ENCODE measurements at regions not wholly inside any gene's neighbourhood (a gene's known extent, or its start where the extent isn't known, plus 50 kb on each side); places are given as distances from the start of the nearest gene placed in this dataset.
"Not testable (repeated sequence)": the region's sequence is repeated elsewhere in the genome, so short reads cannot be mapped to it uniquely, and the experiment has no call there.

DNA sequence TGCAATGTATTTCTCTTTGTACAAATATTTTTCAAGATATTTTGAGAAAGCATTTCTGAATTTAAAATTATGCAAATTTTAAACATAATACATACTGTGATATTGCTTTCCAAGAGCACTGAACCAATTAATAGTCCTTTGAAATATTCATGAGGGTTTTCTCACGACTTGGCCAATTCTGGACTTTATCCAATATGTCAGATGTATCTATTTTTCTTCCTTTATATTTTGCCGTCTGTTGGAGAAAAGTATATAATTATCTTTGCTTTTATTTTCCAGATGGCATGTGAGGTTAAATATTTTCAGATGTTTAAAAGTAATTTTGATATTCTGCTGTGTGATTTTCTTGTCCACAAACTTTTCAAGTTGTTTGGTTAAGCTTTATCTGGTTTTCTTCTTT lies 378.9 kb downstream of the SLCO4C1 start:
- DNase-seq, result no peak

DNA sequence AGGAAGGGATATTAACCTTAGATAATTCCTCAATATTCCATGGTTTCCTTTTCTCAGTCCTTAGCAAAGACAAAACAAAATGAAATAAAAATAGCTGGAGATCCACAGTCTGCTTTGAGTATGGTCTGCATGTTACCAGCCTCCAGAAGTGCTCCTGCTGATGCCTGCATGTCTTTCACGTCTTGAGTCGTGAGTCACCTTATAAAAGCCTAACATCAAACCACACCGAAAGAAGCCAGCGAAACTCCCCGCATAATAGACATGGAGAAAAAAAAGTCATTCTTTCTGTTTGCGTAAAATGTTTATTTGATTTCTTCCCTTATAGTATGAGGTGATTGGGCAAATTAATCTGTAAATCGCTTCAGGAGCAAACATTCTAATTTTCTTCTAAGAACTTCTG lies 380.5 kb downstream of the SLCO4C1 start:
- no peak for DNase-seq

DNA sequence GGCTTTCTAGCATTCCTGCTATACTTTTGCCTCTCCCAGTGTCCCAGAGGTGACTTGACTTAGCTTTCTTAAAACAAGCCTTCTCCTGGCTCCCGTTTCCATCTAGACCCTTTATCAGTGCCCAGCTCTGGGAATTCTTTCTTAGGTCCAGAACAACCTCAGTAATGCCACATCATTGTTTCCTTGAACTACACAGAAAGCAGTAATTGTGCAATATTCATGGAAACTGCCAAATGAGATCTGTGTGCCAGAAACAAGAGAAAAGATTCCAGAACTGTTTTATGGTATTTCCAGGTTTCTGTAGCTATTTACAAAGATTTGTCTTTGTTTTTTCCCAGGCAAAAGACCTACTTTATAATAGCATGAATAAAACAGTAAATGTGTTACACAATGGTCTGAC lies 391.3 kb downstream of the SLCO4C1 start:
- no peak for DNase-seq

DNA sequence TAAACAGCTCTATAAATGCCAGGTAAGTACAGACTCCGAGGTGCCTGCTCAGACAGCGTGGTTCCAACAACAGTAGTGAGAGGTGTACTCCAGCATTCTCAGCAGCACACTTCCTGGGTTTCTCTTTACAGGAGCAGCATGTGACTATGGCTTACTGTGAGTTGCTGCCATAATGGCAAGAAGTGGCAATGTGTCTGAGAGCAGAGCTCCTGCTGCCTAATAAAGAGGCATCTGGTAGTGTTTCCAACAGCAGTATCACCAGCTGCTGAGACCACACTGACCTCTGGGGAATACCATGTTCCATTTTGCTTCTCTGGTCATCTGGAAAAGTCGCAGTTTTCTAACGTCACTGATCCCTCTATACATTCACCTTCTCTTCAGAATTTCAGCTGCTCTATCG lies 398.2 kb downstream of the SLCO4C1 start:
- no peak for DNase-seq

DNA sequence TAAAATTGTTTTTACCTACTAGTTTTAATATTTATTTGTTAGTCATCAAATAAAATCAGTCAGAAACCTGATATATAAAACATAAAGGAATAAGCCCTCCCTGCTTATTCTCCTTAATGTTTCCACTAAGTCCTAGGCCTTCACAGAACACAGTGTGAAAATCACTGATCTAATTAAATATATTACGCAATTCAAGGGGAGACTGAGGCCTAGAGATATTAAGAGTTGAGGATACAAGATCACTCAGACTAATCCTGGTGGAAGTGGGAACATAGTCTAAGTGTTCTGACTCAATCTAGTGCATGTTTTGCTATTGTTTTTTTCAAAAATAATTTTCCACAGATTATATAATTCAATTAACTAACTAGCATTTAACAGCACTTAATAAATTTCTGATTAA lies 401.1 kb downstream of the SLCO4C1 start:
- DNase-seq, result no peak

DNA sequence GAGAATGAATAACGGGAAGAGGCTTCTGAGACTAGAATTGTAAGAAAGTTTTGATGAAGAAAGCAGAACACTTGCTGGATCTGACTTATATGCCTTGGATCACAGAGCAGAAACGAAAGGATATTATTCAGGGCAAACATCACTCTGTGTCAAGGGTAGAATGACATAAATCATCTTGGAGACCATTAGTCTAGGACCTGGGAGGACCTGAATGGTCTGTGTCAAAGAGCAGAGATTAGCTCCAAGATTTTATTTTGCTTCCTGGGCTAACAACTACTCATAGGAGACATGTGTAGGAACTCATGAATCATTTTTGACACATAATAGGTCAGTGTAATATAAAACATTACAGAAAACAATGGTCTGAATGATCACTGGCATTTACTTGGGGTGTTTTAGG lies 417.9 kb downstream of the SLCO4C1 start:
- no peak for DNase-seq

DNA sequence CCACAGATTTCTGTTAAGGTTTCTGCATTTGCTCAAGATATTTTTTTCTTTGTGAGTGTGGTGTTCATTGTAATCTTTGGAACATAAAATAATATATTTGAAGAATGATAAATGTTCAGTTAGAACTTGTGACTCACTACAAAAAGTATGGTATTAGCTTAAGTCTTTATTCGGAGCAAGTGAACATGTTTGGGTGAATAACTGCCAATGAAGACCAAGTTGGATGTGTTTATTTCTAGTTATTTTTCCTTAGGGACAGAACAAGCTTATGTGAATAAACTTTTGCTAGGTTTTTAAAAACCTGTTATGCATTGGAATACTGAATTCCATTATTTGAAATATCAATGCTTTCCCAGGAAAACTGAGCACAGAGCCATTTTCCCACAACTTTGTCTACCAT lies 418.6 kb downstream of the SLCO4C1 start:
- no peak for DNase-seq

DNA sequence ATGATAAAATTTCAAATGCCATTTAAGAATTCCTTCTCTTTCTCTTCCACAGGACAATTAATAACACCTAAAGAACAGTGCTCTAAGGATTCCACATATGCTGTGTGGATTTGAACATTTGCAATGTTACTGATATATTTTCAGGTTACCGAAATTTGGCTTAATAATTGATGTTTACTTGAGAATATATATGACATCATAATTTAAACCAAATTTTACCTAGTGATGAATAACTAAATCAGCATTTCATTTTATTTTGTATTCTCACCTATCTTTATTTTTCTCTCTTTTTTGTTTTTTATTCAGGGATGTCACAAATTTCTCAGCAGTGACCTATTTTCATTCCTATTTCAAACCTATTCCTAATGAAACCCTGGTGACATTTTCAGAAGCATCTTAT lies 429.6 kb downstream of the SLCO4C1 start:
- no peak for DNase-seq

DNA sequence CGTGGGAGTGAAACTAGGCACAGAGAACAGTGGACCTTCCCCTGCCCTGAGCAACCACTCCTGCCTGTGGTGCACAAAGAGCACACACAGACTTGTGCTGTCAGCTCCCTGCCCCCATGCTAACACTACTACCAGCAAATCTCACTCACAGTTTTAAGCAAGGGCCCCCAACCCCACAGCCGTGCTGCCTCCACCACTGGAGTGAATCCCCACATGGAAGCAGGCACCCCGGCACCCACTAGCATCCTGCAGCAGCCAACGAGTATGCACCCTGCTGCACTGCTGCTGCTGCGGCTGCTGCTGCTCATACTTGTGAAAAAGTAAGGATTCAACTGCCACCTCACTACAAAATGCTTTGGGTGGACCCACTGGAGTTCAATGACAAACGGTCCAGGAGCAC lies 435.5 kb downstream of the SLCO4C1 start:
- DNase-seq, result no peak

DNA sequence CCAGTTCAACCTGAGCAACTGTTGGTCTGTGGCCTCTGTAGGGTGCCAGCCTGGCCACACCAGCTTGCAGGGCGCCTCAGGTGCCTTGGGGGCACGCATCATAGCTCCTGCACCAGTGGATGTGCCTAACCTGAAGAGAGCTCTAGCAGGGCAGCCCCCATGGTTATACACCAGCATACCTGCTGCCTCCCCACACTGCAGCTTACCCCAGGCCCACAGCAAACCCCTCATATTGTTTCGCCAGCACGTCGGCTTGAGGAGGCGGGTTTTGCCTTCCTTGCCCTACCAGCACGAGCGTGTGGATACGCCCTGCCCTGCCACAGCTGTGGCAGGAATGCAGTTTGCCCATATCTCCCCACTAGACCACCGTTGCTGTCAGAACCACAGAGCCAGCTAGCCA lies 435.9 kb downstream of the SLCO4C1 start:
- no peak for DNase-seq

DNA sequence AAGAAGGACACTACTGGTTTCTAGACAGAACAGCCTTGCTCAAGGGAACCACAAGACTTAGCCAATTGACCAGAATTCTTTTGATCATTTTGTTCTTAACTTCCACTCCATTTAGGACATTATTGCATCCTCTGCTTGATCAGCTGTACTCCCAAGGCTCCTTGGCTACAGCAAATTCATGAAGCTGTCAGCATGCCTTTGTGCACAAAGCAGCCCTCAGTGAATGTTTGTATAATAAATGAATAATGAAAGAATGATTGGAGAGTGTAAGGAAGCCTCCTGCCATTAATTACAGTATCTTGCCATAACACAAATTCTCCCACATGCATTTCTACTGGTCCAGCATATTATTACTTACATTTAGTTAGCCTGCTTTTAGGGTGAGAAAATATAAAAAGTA lies 449.6 kb downstream of the SLCO4C1 start:
- DNase-seq, result no peak

DNA sequence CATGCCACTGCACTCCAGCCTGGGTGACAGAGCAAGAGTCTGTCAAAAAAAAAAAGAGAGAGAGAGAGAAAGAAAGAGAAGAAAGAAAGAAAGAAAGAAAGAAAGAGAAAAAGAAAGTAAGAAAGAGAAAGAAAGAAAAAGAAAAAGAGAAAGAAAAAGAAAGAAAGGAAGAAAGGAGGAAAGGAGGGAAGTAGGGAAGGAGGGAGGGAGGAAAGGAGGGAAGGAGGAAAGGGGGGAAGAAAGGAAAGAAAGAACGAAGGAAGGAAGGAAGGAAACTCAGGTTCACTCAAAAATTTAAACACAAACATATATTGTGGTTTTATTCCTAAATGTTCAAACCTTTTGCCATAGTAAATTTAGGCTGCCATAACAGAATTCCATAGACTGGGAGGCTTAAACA lies 453.0 kb downstream of the SLCO4C1 start:
- DNase-seq, result no peak

DNA sequence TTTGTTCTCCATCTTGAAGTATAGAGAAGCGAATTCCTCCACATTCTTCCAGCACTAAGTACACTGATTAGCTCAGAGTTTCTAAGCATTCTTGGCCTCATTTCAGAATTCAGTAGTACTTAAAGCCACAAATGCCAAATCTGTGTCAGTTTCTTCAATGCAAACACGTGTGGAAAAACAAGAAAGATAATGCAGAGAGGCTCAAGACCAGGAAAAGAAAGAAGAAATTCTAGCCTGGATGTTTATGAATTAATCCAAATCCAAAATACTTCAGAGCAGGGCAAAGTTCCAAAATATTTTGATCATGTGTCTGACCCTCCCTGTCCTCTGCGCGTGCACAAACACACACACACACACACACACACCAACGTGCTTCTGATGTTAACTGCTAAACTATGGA lies 457.6 kb downstream of the SLCO4C1 start:
- no peak for DNase-seq

DNA sequence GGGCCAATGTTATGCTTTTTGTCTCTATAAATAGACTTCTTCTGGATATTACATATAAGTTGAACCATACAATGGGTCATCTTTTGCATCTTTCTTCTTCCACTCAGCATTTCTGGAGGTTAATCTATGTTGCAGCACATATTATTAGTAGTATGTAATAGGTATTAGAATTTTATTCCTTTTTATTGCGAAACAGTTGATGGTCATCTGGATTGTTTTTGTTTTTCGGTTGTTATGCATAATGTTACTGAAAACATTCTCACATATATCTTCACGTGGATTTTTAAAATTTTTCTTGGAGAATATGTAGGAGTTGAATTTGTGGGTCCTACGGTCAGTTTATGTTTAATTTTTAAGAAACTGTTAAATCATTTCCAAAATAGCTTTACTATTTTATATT lies 466.8 kb downstream of the SLCO4C1 start:
- DNase-seq, result no peak

DNA sequence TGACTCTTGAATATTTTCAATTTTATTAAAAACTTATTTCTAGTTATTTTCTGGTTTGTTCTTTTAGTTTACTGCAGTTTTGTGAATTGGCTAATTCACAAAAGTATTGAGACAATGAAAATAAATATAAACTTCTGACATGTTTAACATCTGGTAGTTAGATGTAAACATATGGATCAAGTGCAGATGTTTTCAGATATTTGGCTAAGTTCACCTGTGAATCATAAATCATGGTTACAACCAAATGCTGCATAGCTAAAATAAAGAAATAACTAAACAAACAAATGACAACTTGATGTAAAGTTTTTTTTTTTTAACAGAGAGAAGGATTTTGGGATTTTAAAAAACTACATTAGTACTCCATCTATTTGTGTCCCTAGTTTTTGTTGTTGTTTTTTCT lies 484.6 kb downstream of the SLCO4C1 start:
- no peak for DNase-seq

DNA sequence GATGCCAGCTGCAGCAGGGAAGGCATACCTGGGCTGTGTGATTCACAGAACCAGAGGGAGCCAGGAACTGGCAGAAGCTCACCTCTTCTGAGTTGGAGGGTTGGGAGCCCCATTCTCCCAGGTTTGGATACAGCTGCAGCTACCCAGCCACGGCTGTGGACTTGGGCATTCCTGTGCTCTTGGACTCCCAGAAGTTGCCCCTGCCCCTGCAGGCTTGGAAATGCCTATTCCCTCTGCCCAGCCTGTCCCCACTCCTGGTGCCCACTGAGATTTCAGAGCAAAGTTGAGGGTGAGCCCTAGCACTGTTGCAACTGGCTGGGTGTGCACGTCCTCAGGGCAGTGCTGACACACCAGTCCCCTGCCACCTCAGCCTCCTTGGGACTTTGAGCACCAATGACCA lies 489.7 kb downstream of the SLCO4C1 start:
- DNase-seq, result no peak

DNA sequence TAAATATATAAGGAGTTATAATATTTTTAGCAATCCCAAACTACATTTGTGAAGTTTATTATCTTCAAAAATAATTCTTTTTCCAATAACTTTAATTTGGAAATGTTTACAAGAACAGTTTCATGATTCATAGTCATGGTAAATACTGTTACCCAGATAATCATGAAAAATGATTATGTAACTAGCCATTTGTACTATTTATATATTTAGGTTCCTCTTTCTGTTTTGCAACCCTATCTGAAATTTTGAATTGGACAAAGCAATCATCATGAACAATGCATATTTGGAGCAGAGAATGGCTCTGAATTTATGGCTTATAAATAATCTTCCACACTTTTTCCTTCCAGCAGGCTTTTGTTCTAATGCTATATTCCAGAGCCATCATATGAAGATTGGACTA lies 499.7 kb downstream of the SLCO4C1 start:
- no peak for DNase-seq

DNA sequence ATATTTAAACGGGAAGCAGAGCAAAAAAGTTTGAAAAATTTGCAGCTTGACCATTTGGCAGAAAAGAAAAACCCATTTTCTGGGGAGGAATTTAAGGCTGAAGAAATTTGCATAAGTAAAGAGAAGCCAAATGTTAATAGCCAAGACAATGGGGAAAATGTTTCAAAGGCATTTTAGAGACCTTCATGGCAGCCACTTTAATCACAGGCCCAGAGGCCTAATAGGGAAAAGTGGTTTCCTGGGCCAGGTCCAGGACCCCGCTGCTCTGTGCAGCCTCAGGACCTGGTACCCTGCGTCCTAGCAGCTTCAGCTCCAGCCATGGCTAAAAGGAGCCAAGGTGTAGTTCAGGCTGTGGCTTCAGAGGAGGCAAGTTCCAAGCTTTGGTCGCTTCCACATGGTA lies 507.3 kb downstream of the SLCO4C1 start:
- DNase-seq, result no peak

DNA sequence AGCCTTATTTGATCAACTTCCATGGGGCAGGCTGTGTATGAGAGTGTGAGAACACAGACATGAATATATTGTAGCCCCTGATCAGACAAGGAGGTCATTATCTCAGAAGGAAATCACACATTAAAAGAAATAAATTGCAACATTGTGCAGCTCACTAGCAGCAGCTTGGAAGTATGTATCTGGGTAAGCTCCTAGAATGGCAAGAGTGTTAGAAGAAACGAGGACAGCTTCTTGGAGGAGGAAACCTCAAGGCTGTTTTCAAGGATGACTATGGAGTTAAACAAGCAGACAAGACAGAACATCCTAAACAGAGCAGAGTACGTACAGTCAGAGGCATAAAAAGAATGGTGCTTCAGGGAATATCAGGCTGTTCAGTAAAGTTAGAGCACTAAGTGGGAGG lies 511.0 kb downstream of the SLCO4C1 start:
- DNase-seq, result no peak

DNA sequence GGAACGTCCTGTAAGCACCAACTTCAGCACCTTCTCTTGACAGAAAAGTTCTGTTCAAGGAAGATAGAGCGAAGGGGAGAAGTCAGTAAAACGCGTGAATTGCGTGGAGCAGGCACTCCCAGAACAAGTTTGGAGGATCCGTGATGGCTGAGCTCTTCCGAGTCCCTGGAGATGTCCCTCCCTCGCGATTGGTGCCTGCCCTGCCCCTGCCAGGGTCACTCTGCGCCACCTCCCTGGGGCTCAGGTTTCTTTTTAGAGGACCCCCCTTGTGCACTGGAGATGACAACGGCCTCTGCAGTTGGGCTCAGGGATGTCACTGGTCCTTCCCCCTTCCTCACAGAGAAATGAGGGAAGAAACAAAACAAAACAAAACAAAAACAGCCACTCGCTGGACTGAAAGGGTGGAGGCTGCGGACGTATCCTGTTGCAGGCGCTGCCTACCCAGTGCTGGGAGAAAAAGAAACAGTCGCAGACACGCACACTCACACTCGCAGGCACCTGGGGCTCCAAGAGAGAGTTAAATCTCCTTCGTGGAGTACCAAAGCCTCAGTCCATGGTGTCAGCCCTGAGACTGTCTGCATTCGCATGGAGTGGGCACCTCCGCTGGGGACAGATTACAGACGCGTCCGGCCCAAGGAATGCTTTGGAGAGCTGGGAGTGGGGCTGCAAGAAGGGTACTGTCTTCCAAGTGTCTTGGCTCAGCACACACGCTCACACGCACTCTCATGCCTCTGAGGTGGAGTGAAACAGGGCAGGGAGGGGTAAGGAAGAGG lies 512.7 kb downstream of the SLCO4C1 start:
- no peak for DNase-seq

DNA sequence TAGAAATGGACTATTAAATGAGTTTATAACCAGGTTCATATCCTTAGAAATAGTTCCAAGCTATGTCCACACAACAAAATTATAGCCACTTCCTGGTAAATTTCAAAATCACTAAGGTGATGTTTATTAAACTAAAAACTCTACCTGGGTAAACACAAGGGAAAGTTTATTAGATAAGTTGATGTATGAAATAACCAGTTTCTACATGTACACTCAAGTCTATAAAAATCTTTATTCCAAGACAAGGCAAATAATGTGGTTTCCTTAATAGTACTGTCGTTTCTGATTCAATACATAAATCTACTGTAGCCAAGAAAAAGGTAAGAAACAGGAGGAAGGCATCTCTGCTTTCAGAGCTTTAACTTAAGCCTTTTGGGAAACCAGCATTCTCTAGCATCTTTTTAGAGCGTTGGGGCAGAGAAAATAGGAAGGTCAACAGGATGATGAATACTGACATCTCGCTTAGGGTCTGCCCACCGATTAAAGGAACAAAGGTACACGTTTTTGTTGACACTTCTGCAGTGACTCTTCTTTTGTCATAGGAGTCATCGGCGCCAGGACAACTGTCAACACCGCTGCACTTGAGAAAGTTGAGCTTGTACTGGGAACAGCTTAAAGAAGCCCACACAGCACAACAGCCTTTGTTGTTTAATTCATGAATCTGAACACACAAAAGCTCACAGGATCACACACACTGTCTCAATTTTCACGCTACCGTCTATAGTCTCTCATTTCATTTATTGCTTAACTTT lies 513.6 kb downstream of the SLCO4C1 start:
- DNase-seq, result no peak

DNA sequence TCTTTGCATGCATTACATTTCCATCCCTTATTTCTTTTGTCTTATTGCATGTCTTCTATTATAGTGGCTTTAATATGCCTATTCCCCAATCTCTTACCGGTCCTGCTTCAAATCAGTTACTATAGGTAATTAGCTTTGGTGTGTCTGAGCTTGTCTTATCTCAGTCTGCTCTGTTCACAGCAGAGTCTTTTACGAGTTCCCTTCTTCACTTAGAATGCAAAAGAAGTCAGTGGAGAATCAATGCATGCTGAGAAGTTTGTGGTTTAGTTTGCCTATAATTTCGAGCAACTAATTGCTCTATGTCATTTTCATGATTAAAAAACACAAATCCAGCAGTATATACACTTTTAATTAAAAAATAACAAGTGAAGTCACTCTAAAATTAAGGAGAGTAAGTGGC lies 545.0 kb downstream of the SLCO4C1 start:
- DNase-seq, result no peak

DNA sequence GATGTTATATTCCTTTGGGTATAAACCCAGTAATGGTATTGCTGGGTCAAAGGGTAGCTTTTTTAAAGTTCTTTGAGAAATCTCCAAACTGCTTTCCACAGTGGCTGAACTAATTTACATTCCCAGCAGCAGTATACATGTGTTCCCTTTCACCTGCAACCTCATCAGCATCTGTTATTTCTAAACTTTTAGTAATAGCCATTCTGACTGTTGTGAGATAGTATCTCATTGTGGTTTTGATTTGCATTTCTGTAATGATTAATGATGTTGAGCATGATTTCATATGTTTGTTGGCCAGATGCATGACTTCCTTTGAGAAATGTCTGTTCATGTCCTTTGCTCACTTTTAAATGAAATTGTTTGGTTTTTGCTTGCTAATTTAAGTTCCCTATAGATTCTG lies 553.1 kb downstream of the SLCO4C1 start:
- DNase-seq, result not testable (repeated sequence)

DNA sequence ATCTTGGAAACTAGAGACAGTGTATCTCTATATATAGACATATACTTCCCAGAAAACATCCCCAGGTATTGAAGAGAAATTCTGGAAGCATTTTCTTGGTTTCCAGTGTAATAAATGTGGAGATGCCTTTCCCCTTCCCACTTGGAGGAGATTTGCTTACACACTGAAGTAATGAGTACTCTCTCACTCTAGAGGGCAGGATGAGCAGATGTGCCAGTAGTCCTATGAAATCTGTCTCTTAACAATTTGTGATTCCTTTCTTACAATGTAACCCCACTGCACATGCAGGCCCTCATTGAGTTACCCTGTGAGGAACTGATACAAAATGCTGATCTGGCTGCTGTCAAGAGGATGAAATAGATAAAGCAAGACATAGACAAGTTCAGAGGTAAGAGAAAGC lies 567.2 kb downstream of the SLCO4C1 start:
- DNase-seq, result no peak

DNA sequence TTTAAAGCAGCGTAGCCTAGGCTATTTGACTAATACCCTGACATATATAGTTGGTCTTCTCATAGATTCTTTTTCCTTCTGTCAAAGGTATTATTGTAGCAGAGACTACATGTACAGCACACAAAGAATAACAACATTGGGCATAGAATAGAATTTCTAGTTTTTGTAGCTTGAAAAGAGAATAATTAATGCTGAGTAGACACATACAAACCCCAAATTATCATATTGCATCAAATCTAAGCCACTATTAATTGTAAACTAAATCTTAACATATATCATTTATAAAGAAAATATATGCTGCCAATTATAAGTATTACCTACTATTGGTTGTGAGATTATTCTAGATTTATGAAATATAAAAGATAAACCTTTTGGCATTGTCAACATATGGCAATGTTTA lies 574.5 kb downstream of the SLCO4C1 start:
- no peak for DNase-seq

All from activated CD4-positive, alpha-beta T cell treated with anti-CD3 and anti-CD28 coated beads, Interleukin-2, amount 50 U/mL, for 48 hours (primary cell).